ENCODE measurements at regions not wholly inside any gene's neighbourhood (a gene's known extent, or its start where the extent isn't known, plus 50 kb on each side); places are given as distances from the start of the nearest gene placed in this dataset.

DNA sequence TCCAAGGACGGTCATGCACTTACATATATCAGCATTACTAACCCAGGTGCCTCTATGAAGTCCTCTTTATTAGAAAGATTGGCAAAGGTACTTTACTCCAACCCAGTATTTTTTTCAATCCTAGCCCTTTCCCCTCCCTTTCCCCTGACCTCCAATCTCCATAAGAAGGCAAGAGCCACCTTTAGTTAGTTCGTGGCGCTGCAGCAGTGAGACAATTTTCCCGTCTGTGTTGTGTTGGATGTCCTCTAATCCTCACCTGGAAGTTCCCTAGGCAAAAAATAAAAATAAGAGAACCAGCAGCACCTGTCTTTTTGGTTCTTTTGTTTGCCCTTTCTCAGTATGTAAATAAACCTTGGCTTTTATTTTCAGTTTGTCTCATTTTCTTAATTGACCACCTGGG, 439.6 kb upstream of the LRFN5 start:
- no peak for TF ChIP-seq EZH2phosphoT487 (IDR thresholded peaks at IDR 0.05; ENCODE audit: borderline replicate concordance, low read length)
- TF ChIP-seq, protein P1, sequence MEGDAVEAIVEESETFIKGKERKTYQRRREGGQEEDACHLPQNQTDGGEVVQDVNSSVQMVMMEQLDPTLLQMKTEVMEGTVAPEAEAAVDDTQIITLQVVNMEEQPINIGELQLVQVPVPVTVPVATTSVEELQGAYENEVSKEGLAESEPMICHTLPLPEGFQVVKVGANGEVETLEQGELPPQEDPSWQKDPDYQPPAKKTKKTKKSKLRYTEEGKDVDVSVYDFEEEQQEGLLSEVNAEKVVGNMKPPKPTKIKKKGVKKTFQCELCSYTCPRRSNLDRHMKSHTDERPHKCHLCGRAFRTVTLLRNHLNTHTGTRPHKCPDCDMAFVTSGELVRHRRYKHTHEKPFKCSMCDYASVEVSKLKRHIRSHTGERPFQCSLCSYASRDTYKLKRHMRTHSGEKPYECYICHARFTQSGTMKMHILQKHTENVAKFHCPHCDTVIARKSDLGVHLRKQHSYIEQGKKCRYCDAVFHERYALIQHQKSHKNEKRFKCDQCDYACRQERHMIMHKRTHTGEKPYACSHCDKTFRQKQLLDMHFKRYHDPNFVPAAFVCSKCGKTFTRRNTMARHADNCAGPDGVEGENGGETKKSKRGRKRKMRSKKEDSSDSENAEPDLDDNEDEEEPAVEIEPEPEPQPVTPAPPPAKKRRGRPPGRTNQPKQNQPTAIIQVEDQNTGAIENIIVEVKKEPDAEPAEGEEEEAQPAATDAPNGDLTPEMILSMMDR (conservative IDR thresholded peaks at IDR 0.05; ENCODE audit: low read depth, low read length), result no peak
- TF ChIP-seq EZH2 (IDR thresholded peaks at IDR 0.05; ENCODE audit: low read length, unreplicated experiment), result no peak
- intact Hi-C loops (cut with micrococcal nuclease), result no loop called here
- Histone ChIP-seq H3K79me2 (ENCODE audit: low read length) (no peaks in the 10 kb centered on the region), H3K27ac (ENCODE audit: low read length) (no peak overlapping the region), H3K4me3 (ENCODE audit: low read length) (no peak overlapping the region), H3K36me3 (ENCODE audit: low read depth, low read length) (no peaks in the 10 kb centered on the region), H3K4me1 (ENCODE audit: insufficient read depth, low read length) (no peaks in the 10 kb centered on the region), H3K27me3 (ENCODE audit: low read length) (no peaks in the 10 kb centered on the region), H3K4me2 (ENCODE audit: low read length) (no peak overlapping the region), H3F3A (ENCODE audit: low read length, unreplicated experiment) (no peaks in the 10 kb centered on the region), H3K9me3 (ENCODE audit: low read length) (no peaks in the 10 kb centered on the region), H3K9ac (ENCODE audit: low read length) (no peak overlapping the region), H2AFZ (ENCODE audit: low read length) (no peak overlapping the region), H4K20me1 (ENCODE audit: low read length) (no peaks in the 10 kb centered on the region), H3K9me2 (replicated peaks; ENCODE audit: low read length) (no peaks in the 10 kb centered on the region)
- ChIA-PET POLR2A (ENCODE audit: unreplicated experiment) (no interaction called here), CTCF (no interaction called here)
- BruUV-seq (replicated peaks), result no TSS peak
- ATAC-seq (no peak), DNase-seq (no peak)

DNA sequence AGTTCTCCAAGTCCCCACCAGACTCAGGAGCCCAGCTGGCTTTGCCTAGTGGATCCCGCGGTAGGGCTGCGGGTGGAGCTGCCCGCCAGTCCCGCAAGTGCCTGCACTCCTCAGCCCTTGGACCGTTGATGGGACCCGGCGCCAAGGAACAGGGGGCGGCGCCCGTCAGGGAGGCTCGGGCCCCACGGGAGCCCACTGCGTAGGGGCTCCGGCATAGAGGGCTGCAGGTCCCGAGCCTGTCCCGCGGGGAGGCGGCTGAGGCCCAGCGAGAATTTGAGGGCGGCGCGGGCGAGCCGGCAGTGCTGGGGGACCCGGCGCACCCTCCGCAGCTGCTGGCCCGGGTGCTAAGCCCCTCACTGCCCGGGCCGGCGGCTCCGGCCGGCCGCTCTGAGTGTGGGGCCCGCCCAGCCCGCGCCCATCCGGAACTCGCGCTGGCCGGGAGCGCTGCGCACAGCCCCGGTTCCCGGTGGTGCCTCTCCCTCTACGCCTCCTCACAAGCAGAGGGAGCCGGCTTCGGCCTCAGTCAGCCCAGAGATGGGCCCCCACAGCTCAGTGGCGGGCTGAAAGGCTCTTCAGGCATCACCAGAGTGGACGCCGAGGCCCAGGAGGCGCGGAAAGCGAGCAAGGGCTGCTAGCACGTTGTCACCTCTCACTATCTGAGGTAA, 452.4 kb upstream of the LRFN5 start:
- no TSS peak for BruUV-seq (replicated peaks)
- H3K4me3 ChIP-seq (ENCODE audit: low read length), result no peak overlapping the region
- H3K79me2 ChIP-seq (ENCODE audit: low read length), result no peaks in the 10 kb centered on the region
- no peaks in the 10 kb centered on the region for H3F3A ChIP-seq (ENCODE audit: low read length, unreplicated experiment)
- H3K9me2 ChIP-seq (replicated peaks; ENCODE audit: low read length), result no peaks in the 10 kb centered on the region
- no peaks in the 10 kb centered on the region for H3K4me1 ChIP-seq (ENCODE audit: insufficient read depth, low read length)
- H3K27me3 ChIP-seq (ENCODE audit: low read length), result no peaks in the 10 kb centered on the region
- H4K20me1 ChIP-seq (ENCODE audit: low read length), result no peaks in the 10 kb centered on the region
- no peak for ATAC-seq
- H3K36me3 ChIP-seq (ENCODE audit: low read depth, low read length), result no peaks in the 10 kb centered on the region
- no peak overlapping the region for H3K4me2 ChIP-seq (ENCODE audit: low read length)
- no peak overlapping the region for H3K27ac ChIP-seq (ENCODE audit: low read length)
- CTCF ChIA-PET, result no interaction called here
- TF ChIP-seq EZH2phosphoT487 (IDR thresholded peaks at IDR 0.05; ENCODE audit: borderline replicate concordance, low read length), result no peak
- TF ChIP-seq, protein P1 (conservative IDR thresholded peaks at IDR 0.05; ENCODE audit: low read depth, low read length), result no peak
- no peak for TF ChIP-seq EZH2 (IDR thresholded peaks at IDR 0.05; ENCODE audit: low read length, unreplicated experiment)
- H3K9ac ChIP-seq (ENCODE audit: low read length), result no peak overlapping the region
- no peak for DNase-seq
- no peaks in the 10 kb centered on the region for H3K9me3 ChIP-seq (ENCODE audit: low read length)
- POLR2A ChIA-PET (ENCODE audit: unreplicated experiment), result no interaction called here
- no peak overlapping the region for H2AFZ ChIP-seq (ENCODE audit: low read length)
- intact Hi-C loops (cut with micrococcal nuclease), result no loop called here

DNA sequence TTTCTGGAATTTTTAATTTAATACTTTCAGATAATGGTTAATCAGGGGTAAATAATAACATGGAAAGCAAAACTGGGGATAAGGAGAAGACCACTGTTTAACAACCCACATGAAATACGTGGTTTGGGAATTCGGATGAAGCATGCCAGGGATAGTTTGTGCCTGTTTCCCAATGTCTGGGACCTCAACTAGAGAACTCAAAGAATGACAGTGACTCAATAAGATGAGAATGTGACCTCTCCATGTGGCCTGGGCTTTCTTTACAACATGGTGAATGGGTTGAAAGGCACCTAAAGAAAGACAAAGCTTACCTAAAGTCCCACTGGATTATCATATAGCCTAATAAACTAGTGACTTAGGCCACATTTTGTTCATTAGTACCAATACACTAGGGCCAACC, 460.3 kb upstream of the LRFN5 start:
- H3K4me2 ChIP-seq (ENCODE audit: low read length), result no peak overlapping the region
- H4K20me1 ChIP-seq (ENCODE audit: low read length), result no peaks in the 10 kb centered on the region
- H3K36me3 ChIP-seq (ENCODE audit: low read depth, low read length), result no peaks in the 10 kb centered on the region
- TF ChIP-seq EZH2phosphoT487 (IDR thresholded peaks at IDR 0.05; ENCODE audit: borderline replicate concordance, low read length), result no peak
- TF ChIP-seq, protein P1 (conservative IDR thresholded peaks at IDR 0.05; ENCODE audit: low read depth, low read length), result no peak
- no peak for TF ChIP-seq EZH2 (IDR thresholded peaks at IDR 0.05; ENCODE audit: low read length, unreplicated experiment)
- peaks cover 10% of the 10 kb centered on the region for H3K4me1 ChIP-seq (ENCODE audit: insufficient read depth, low read length)
- no TSS peak for BruUV-seq (replicated peaks)
- DNase-seq (no peak), ATAC-seq (no peak)
- no peaks in the 10 kb centered on the region for H3F3A ChIP-seq (ENCODE audit: low read length, unreplicated experiment)
- no peaks in the 10 kb centered on the region for H3K27me3 ChIP-seq (ENCODE audit: low read length)
- ChIA-PET CTCF (no interaction called here), POLR2A (ENCODE audit: unreplicated experiment) (no interaction called here)
- no peak overlapping the region for H3K27ac ChIP-seq (ENCODE audit: low read length)
- no peak overlapping the region for H3K9ac ChIP-seq (ENCODE audit: low read length)
- no peaks in the 10 kb centered on the region for H3K79me2 ChIP-seq (ENCODE audit: low read length)
- no peak overlapping the region for H2AFZ ChIP-seq (ENCODE audit: low read length)
- intact Hi-C loops (cut with micrococcal nuclease), result no loop called here
- H3K9me3 ChIP-seq (ENCODE audit: low read length), result no peaks in the 10 kb centered on the region
- H3K4me3 ChIP-seq (ENCODE audit: low read length), result no peak overlapping the region
- no peaks in the 10 kb centered on the region for H3K9me2 ChIP-seq (replicated peaks; ENCODE audit: low read length)
